ENCODE measurements at regions not wholly inside any gene's neighbourhood (a gene's known extent, or its start where the extent isn't known, plus 50 kb on each side); places are given as distances from the start of the nearest gene placed in this dataset.
"Not testable (repeated sequence)": the region's sequence is repeated elsewhere in the genome, so short reads cannot be mapped to it uniquely, and the experiment has no call there.

DNA sequence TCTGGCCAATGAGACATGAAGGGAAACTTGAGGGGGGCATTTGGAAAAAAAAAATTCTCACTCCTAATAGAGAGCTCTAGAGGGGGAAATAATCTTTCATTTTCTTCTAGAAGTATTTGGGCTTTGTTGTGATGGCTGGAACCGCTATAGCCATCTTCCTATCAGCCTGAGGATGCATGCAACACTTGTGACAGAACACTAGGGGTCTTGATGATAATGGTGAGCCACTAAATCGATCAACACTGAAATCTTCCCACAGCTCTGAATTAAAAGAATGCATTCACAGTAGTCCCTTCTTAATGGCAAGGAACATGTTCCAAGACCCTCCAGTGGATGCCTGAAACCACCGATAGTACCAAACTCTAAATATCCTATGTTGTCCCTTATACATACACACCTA is 325.3 kb downstream of the LNPK start:
- intact Hi-C loops (cut with DNase I) = no loop called here
- WGBS, 2 donors = 68 to 71% methylated on average over 3 of the region's 3 CpGs
- no peaks in the 10 kb centered on the region for H3K36me3 ChIP-seq

GRCh38 chr2:175668804-175669203 is 333.3 kb downstream of the LNPK start:
- Histone ChIP-seq H3K27me3 (peaks cover 0 to 29% (median 16%) of the 10 kb centered on the region in 7 donors), H3K9me3 (peaks cover 0 to 15% (median 0%) of the 10 kb centered on the region in 11 donors)
- not testable (repeated sequence) for H3K36me3 ChIP-seq, DNase-seq, H3K4me1 ChIP-seq, H3K4me3 ChIP-seq, ATAC-seq, H3K27ac ChIP-seq
- 40 to 41% methylated on average over 7 of the region's 7 CpGs for WGBS, 2 donors
- intact Hi-C loops (cut with DNase I) = loop anchor here in 1 of 10 donors (10.0 kb wide), 1 partner anchor 244 kb away; no protein-coding TSS in a partner anchor

More for the DNA sequence above, 325.3 kb downstream of the LNPK start:
- H3K4me1 ChIP-seq = no peaks in the 10 kb centered on the region
- H3K27ac ChIP-seq = no peak overlapping the region
- H3K9me3 ChIP-seq = peaks cover 0 to 22% (median 0%) of the 10 kb centered on the region in 11 donors
- no peak for ATAC-seq
- DNase-seq = no peak
- peaks cover 0 to 15% (median under 1%) of the 10 kb centered on the region in 7 donors for H3K27me3 ChIP-seq
- H3K4me3 ChIP-seq = no peak overlapping the region
- no peak for TF ChIP-seq CTCF (IDR thresholded peaks at IDR 0.05)

DNA sequence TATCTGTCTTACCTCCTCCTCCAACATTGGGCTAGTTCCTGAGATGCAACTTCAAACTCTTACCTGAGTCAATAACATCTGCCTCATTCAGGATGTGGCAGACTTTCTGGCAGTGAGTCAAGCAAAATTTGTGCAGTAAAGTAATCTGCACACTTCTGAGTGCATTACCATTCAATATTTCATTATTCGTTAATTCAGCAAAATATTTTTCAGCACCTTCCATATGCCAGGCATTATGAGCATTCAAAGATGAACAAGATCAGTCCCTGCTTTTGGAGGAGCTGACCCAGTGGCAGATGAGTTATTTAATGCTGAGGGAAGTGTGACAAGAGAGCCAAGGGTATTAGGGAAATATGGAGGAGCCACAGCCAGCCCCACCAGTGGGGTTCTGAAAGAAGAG is 339.7 kb downstream of the LNPK start:
- WGBS, 2 donors = 89% methylated on average over 1 of the region's 1 CpG
- Histone ChIP-seq H3K9me3 (no peaks in the 10 kb centered on the region), H3K36me3 (no peaks in the 10 kb centered on the region), H3K4me1 (no peaks in the 10 kb centered on the region), H3K4me3 (no peak overlapping the region), H3K27me3 (peaks cover 0 to 29% (median 4%) of the 10 kb centered on the region in 7 donors), H3K27ac (no peak overlapping the region)
- no peak for TF ChIP-seq CTCF (IDR thresholded peaks at IDR 0.05)
- no peak for ATAC-seq
- no peak for DNase-seq
- intact Hi-C loops (cut with DNase I) = loop anchor here in 1 of 10 donors (10.0 kb wide), 1 partner anchor 238 kb away; no protein-coding TSS in a partner anchor

GRCh38 chr2:175648577-175649063 is 353.4 kb downstream of the LNPK start:
- DNase-seq (no peak), ATAC-seq (no peak)
- H3K9me3 ChIP-seq = peaks cover 0 to 36% (median 6%) of the 10 kb centered on the region in 11 donors
- H3K4me3 ChIP-seq = no peak overlapping the region
- intact Hi-C loops (cut with DNase I) = no loop called here
- no peaks in the 10 kb centered on the region for H3K4me1 ChIP-seq
- TF ChIP-seq CTCF (IDR thresholded peaks at IDR 0.05) = no peak
- whole genome bisulfite sequencing, 2 donors = 0 to 50% methylated on average over 1 of the region's 1 CpG
- no peak overlapping the region for H3K27ac ChIP-seq
- no peaks in the 10 kb centered on the region for H3K27me3 ChIP-seq
- no peaks in the 10 kb centered on the region for H3K36me3 ChIP-seq

GRCh38 chr2:175647058-175647457 is 355.0 kb downstream of the LNPK start:
- Histone ChIP-seq H3K4me3 (no peak overlapping the region), H3K36me3 (no peaks in the 10 kb centered on the region), H3K9me3 (peaks cover 0 to 33% (median 6%) of the 10 kb centered on the region in 11 donors), H3K4me1 (no peaks in the 10 kb centered on the region), H3K27ac (no peak overlapping the region), H3K27me3 (no peaks in the 10 kb centered on the region)
- WGBS, 2 donors = 90 to 100% methylated on average over 2 of the region's 2 CpGs
- intact Hi-C loops (cut with DNase I) = no loop called here
- DNase-seq (no peak), ATAC-seq (no peak)
- no peak for TF ChIP-seq CTCF (IDR thresholded peaks at IDR 0.05)
